GM12874 (cell line): ENCODE measurements at regions not wholly inside any gene's neighbourhood (a gene's known extent, or its start where the extent isn't known, plus 50 kb on each side); places are given as distances from the start of the nearest gene placed in this dataset.

Experiments used
- CTCF ChIP-seq: IDR thresholded peaks from 2 replicates; pipeline ENCODE4 v1.5.1; 2011; ENCODE audit warnings: low read depth, mild to moderate bottlenecking, control low read depth, low read length, moderate library complexity; ENCODE audit not compliant: insufficient read depth

- TF ChIP-seq CTCF, result no peak
Observed at GRCh38 chr19:31037286-31037980, 311.8 kb downstream of the TSHZ3 start.

- no peak for TF ChIP-seq CTCF
Observed at GRCh38 chr19:31023038-31023437, 326.2 kb downstream of the TSHZ3 start.

GRCh38 chr19:31018936-31019335 lies 330.3 kb downstream of the TSHZ3 start:
- no peak for TF ChIP-seq CTCF

GRCh38 chr19:31015778-31016177 lies 333.5 kb downstream of the TSHZ3 start:
- TF ChIP-seq CTCF, result no peak

- TF ChIP-seq CTCF, result no peak
Observed at GRCh38 chr19:31014668-31015067, 334.6 kb downstream of the TSHZ3 start.

GRCh38 chr19:31013384-31014020 lies 335.7 kb downstream of the TSHZ3 start:
- no peak for TF ChIP-seq CTCF

- TF ChIP-seq CTCF, result no peak
Observed at GRCh38 chr19:31002518-31003244, 346.6 kb downstream of the TSHZ3 start.
